H9 (cell line): ENCODE measurements at regions not wholly inside any gene's neighbourhood (a gene's known extent, or its start where the extent isn't known, plus 50 kb on each side); places are given as distances from the start of the nearest gene placed in this dataset.

Experiments used
- DNase-seq: peaks from one replicate; pipeline ENCODE4 v3.0.0-alpha.2; 2017
- H2AFZ ChIP-seq: one replicate; pipeline ENCODE4 v1.6.1; 2013; ENCODE audit warnings: mild to moderate bottlenecking, low read length, control low read depth, moderate library complexity
- H2AK5ac ChIP-seq: 2 replicates; pipeline ENCODE4 v1.6.1; 2013; ENCODE audit warnings: low read length, control low read depth, mixed read lengths; ENCODE audit not compliant: insufficient read length
- H2BK120ac ChIP-seq: one replicate; pipeline ENCODE4 v1.6.1; 2013; ENCODE audit warnings: low read depth, mild to moderate bottlenecking, low read length, control low read depth, inconsistent platforms; ENCODE audit not compliant: poor library complexity, severe bottlenecking
- H2BK12ac ChIP-seq: 2 replicates; pipeline ENCODE4 v1.6.1; 2013; ENCODE audit warnings: low read length, control low read depth, mixed read lengths, low read depth; ENCODE audit not compliant: insufficient read length
- H2BK15ac ChIP-seq: 2 replicates; pipeline ENCODE4 v1.6.1; 2013; ENCODE audit warnings: low read depth, low read length, control low read depth
- H2BK20ac ChIP-seq: one replicate; pipeline ENCODE4 v1.6.1; 2013; ENCODE audit warnings: low read depth, mild to moderate bottlenecking, low read length, control low read depth, inconsistent platforms; ENCODE audit not compliant: poor library complexity, severe bottlenecking
- H2BK5ac ChIP-seq: 2 replicates; pipeline ENCODE4 v1.6.1; 2013; ENCODE audit warnings: low read length, control low read depth, mixed read lengths; ENCODE audit not compliant: insufficient read length
- H3K14ac ChIP-seq: 2 replicates; pipeline ENCODE4 v1.6.1; 2013; ENCODE audit warnings: low read length, control low read depth; ENCODE audit not compliant: insufficient read depth
- H3K18ac ChIP-seq: 2 replicates; pipeline ENCODE4 v1.6.1; 2013; ENCODE audit warnings: low read depth, mild to moderate bottlenecking, mixed read lengths, low read length, control low read depth; ENCODE audit not compliant: insufficient read length
- H3K23ac ChIP-seq: 2 replicates; pipeline ENCODE4 v1.6.1; 2013; ENCODE audit warnings: low read length, control low read depth, mixed read lengths, low read depth; ENCODE audit not compliant: insufficient read length
- H3K23me2 ChIP-seq: 2 replicates; pipeline ENCODE4 v1.6.1; 2013; ENCODE audit warnings: low read depth, mild to moderate bottlenecking, mixed read lengths, low read length, control low read depth; ENCODE audit not compliant: insufficient read length, poor library complexity, severe bottlenecking
- H3K27ac ChIP-seq: 2 replicates; pipeline ENCODE4 v1.5.1; 2013; ENCODE audit warnings: low read length, control low read depth, mixed read lengths, low read depth; ENCODE audit not compliant: insufficient read length
- H3K27me3 ChIP-seq: 2 replicates; pipeline ENCODE4 v1.6.1; 2013; ENCODE audit warnings: low read length, control low read depth, inconsistent platforms; ENCODE audit not compliant: insufficient read depth
- H3K4ac ChIP-seq: 2 replicates; pipeline ENCODE4 v1.6.1; 2013; ENCODE audit warnings: low read depth, mild to moderate bottlenecking, control low read depth, inconsistent platforms, low read length, moderate library complexity
- H3K4me1 ChIP-seq: 2 replicates; pipeline ENCODE4 v1.6.1; 2013; ENCODE audit warnings: low read length, control low read depth, inconsistent platforms; ENCODE audit not compliant: insufficient read depth
- H3K4me2 ChIP-seq: 2 replicates; pipeline ENCODE4 v1.6.1; 2013; ENCODE audit warnings: low read length, control low read depth, mixed read lengths; ENCODE audit not compliant: insufficient read length, insufficient read depth
- H3K56ac ChIP-seq: 2 replicates; pipeline ENCODE4 v1.6.1; 2013; ENCODE audit warnings: low read depth, mild to moderate bottlenecking, mixed read lengths, low read length, control low read depth; ENCODE audit not compliant: insufficient read length
- H3K79me1 ChIP-seq: 2 replicates; pipeline ENCODE4 v1.6.1; 2013; ENCODE audit warnings: low read depth, mild to moderate bottlenecking, moderate library complexity, low read length, control low read depth, inconsistent platforms; ENCODE audit not compliant: insufficient read depth, poor library complexity, severe bottlenecking
- H3K79me2 ChIP-seq: 2 replicates; pipeline ENCODE4 v1.6.1; 2013; ENCODE audit warnings: low read length, control low read depth, inconsistent platforms; ENCODE audit not compliant: insufficient read depth
- H3K9ac ChIP-seq: 2 replicates; pipeline ENCODE4 v1.6.1; 2013; ENCODE audit warnings: low read length, control low read depth, mixed read lengths; ENCODE audit not compliant: insufficient read length; ENCODE audit errors: extremely low read depth
- H3K9me3 ChIP-seq: one replicate; pipeline ENCODE4 v1.6.1; 2013; ENCODE audit warnings: low read depth, low read length, inconsistent platforms; ENCODE audit not compliant: control insufficient read depth
- H3T11ph ChIP-seq: one replicate; pipeline ENCODE4 v1.6.1; 2013; ENCODE audit warnings: mild to moderate bottlenecking, low read length, control low read depth, inconsistent platforms
- H4K20me1 ChIP-seq: one replicate; pipeline ENCODE4 v1.6.1; 2013; ENCODE audit not compliant: control insufficient read depth, insufficient read length, insufficient read depth
- H4K5ac ChIP-seq: 2 replicates; pipeline ENCODE4 v1.6.1; 2013; ENCODE audit warnings: low read depth, mild to moderate bottlenecking, mixed read lengths, low read length, control low read depth; ENCODE audit not compliant: insufficient read length
- H4K8ac ChIP-seq: replicated peaks from 2 replicates; pipeline ENCODE4 v1.6.1; 2013; ENCODE audit warnings: low read length, control low read depth, mixed read lengths, low read depth; ENCODE audit not compliant: insufficient read length
- H4K91ac ChIP-seq: 2 replicates; pipeline ENCODE4 v1.6.1; 2013; ENCODE audit warnings: low read depth, mild to moderate bottlenecking, moderate library complexity, mixed read lengths, low read length, control low read depth; ENCODE audit not compliant: insufficient read length
- H3K27ac Mint-ChIP-seq, 3 experiments: 2 replicates in 2 of 3; 3 replicates in 1 of 3; pipeline ENCODE4 v1.8.0; 2020 to 2021; ENCODE audit warnings: mixed read lengths in 3 of 3, mild to moderate bottlenecking in 1 of 3, moderate library complexity in 1 of 3
- H3K27me3 Mint-ChIP-seq: 2 replicates; pipeline ENCODE4 v1.8.0; 2021; ENCODE audit warnings: low read depth, mild to moderate bottlenecking, moderate library complexity, mixed read lengths
- H3K36me3 Mint-ChIP-seq, 3 experiments: 2 replicates in 2 of 3; 3 replicates in 1 of 3; pipeline ENCODE4 v1.8.0; 2020 to 2021; ENCODE audit warnings: low read depth in 3 of 3, mixed read lengths in 3 of 3; ENCODE audit not compliant: insufficient read depth in 1 of 3
- H3K4me1 Mint-ChIP-seq, 2 experiments: 2 replicates each; pipeline ENCODE4 v1.8.0; 2020; ENCODE audit warnings: mixed read lengths in 2 of 2
- H3K4me3 Mint-ChIP-seq, 2 experiments: 2 replicates in 1 of 2; 3 replicates in 1 of 2; pipeline ENCODE4 v1.8.0; 2020 to 2021; ENCODE audit warnings: mild to moderate bottlenecking in 2 of 2, mixed read lengths in 2 of 2, moderate library complexity in 1 of 2
- H3K9me3 Mint-ChIP-seq, 2 experiments: 2 replicates in 1 of 2; 3 replicates in 1 of 2; pipeline ENCODE4 v1.8.0; 2020; ENCODE audit warnings: mild to moderate bottlenecking in 2 of 2, mixed read lengths in 2 of 2, moderate library complexity in 1 of 2
- CTCF ChIP-seq: fragments of 200-600 bp; sonication (generic); conservative IDR thresholded peaks from 3 replicates; pipeline ENCODE4 v1.8.0; 2021; ENCODE audit warnings: antibody characterized with exemption, mild to moderate bottlenecking
- WGBS: extraction: QIAGEN DNeasy Blood & Tissue Kit; methylation state at CpG from one replicate; pipeline ENCODE4 v1.1.7; 2013; ENCODE audit warnings: missing lambda C conversion rate, low lambda C conversion rate, mixed read lengths; ENCODE audit not compliant: insufficient read length; ENCODE audit errors: extremely low coverage; 5-methylcytosine and 5-hydroxymethylcytosine counted together

DNA sequence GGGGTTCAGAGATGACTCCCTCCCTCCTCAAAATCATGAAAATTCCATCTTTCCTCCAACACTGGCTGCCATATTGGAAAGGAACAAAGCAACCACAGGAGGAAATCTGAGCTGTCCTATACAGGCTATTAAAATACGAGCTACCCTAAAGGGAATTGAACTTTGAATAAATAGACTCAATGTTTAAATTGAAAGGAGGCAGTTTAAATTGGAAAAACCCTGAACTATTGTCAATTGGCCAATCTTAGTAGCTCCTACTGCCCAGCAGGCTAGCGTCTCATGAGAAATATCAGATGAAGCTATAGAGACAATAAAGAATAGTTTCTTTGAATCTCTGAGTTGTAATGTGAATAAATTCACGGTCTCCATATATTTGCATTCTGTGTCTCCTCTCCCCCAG is 85.4 kb upstream of the KCNE2 start:
- WGBS = no CpG with 5 or more reads among the region's 3 CpGs
- no peaks in the 10 kb centered on the region for H3K27me3 ChIP-seq

More for the DNA sequence above, 85.4 kb upstream of the KCNE2 start:
- no peaks in the 10 kb centered on the region for H3K36me3 Mint-ChIP-seq
- H3K4me3 Mint-ChIP-seq = no peak overlapping the region
- H3K14ac ChIP-seq = no peak overlapping the region
- H3K9me3 ChIP-seq = no peaks in the 10 kb centered on the region
- no peak overlapping the region for H3K27ac ChIP-seq
- no peak overlapping the region for H4K5ac ChIP-seq
- H3K9me3 Mint-ChIP-seq = no peaks in the 10 kb centered on the region; a peak in 1 of 5 replicates
- H2AK5ac ChIP-seq = no peak overlapping the region
- H3K27ac Mint-ChIP-seq = no peak overlapping the region
- H2AFZ ChIP-seq = no peak overlapping the region
- H3K56ac ChIP-seq = no peak overlapping the region
- H3T11ph ChIP-seq = no peak overlapping the region
- H3K23me2 ChIP-seq = no peaks in the 10 kb centered on the region
- no peak overlapping the region for H3K23ac ChIP-seq
- H2BK12ac ChIP-seq = no peak overlapping the region
- TF ChIP-seq CTCF = no peak
- H3K18ac ChIP-seq = no peak overlapping the region
- H3K4me2 ChIP-seq = no peak overlapping the region
- H3K27me3 Mint-ChIP-seq = peaks cover 3% of the 10 kb centered on the region; the same call in 1 of the 2 replicates
- DNase-seq = no peak
- no peaks in the 10 kb centered on the region for H3K79me2 ChIP-seq
- H3K4me1 ChIP-seq = no peaks in the 10 kb centered on the region
- no peak overlapping the region for H3K9ac ChIP-seq
- no peak overlapping the region for H2BK120ac ChIP-seq
- H3K4me1 Mint-ChIP-seq = no peaks in the 10 kb centered on the region
- no peaks in the 10 kb centered on the region for H4K20me1 ChIP-seq
- H4K8ac ChIP-seq = no peak overlapping the region
- no peak overlapping the region for H3K4ac ChIP-seq
- no peak overlapping the region for H2BK15ac ChIP-seq
- no peak overlapping the region for H2BK5ac ChIP-seq
- no peak overlapping the region for H2BK20ac ChIP-seq
- H4K91ac ChIP-seq = no peak overlapping the region
- H3K79me1 ChIP-seq = no peaks in the 10 kb centered on the region
